ENCODE measurements at regions not wholly inside any gene's neighbourhood (a gene's known extent, or its start where the extent isn't known, plus 50 kb on each side); places are given as distances from the start of the nearest gene placed in this dataset.

- DNase-seq = no peak
- Mint-ChIP-seq H3K4me3 (no peak overlapping the region), H3K36me3 (ENCODE audit: low read depth) (no peaks in the 10 kb centered on the region), H3K9me3 (peaks cover 14% of the 10 kb centered on the region), H3K4me1 (no peaks in the 10 kb centered on the region), H3K27me3 (no peaks in the 10 kb centered on the region), H3K27ac (no peak overlapping the region)
- ChIA-PET CTCF (no interaction called here), POLR2A (no interaction called here)
Measured at GRCh38 chr14:25803386-25804018, 753.6 kb upstream of the STXBP6 start.

- no peak for DNase-seq
- H3K4me1 Mint-ChIP-seq = no peaks in the 10 kb centered on the region
- no peaks in the 10 kb centered on the region for H3K36me3 Mint-ChIP-seq (ENCODE audit: low read depth)
- peaks cover 19% of the 10 kb centered on the region for H3K9me3 Mint-ChIP-seq
- ChIA-PET CTCF (no interaction called here), POLR2A (no interaction called here)
- no peak overlapping the region for H3K4me3 Mint-ChIP-seq
- H3K27ac Mint-ChIP-seq = no peak overlapping the region
- no peaks in the 10 kb centered on the region for H3K27me3 Mint-ChIP-seq
Measured at GRCh38 chr14:25800841-25801240, 750.9 kb upstream of the STXBP6 start.

DNA sequence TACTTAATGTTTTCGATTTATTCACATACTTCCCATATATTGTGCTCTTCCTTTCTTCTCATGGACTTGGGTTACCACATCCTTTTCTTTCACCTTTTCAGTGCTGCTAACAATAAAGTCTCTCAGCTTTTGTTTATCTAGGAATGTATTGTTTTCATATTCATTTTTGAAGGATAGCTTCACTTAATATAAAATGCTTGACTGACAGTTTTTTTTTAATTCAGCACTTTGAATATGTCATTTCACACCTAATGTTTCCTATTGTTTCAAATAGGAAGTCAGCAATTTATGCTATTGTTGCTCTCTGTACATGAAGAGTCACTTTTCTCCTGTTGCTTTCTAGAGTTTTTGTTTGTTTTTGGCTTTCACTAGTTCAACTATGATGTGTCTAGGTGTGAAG, 738.3 kb upstream of the STXBP6 start:
- H3K9me3 Mint-ChIP-seq = peaks cover 11% of the 10 kb centered on the region
- no peak for DNase-seq
- H3K27me3 Mint-ChIP-seq = no peaks in the 10 kb centered on the region
- no peak overlapping the region for H3K27ac Mint-ChIP-seq
- POLR2A ChIA-PET = no interaction called here
- no peaks in the 10 kb centered on the region for H3K36me3 Mint-ChIP-seq (ENCODE audit: low read depth)
- H3K4me1 Mint-ChIP-seq = no peaks in the 10 kb centered on the region
- CTCF ChIA-PET = no interaction called here
- no peak overlapping the region for H3K4me3 Mint-ChIP-seq

DNA sequence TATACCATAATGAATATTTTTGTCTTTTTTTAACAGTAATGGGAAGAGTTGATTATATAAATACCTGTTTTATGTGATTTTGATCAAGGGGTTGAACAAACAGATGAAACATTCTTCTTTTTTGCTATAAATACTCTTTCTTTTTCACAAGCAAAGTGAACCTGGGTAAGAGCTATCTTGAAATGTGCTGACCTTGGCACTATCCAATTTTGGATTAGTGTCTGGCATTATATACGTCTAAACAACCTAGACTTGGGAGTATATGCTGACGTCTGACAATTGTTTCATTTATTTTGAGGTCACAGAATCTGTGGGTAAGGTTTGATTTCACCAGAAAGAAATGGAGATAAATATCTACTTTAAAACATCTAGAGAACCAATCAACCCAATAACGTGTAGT, 716.0 kb upstream of the STXBP6 start:
- Mint-ChIP-seq H3K9me3 (peaks cover 12% of the 10 kb centered on the region), H3K4me1 (no peaks in the 10 kb centered on the region), H3K36me3 (ENCODE audit: low read depth) (no peaks in the 10 kb centered on the region), H3K4me3 (no peak overlapping the region), H3K27me3 (no peaks in the 10 kb centered on the region), H3K27ac (no peak overlapping the region)
- POLR2A ChIA-PET = no interaction called here
- DNase-seq = no peak
- CTCF ChIA-PET = no interaction called here

DNA sequence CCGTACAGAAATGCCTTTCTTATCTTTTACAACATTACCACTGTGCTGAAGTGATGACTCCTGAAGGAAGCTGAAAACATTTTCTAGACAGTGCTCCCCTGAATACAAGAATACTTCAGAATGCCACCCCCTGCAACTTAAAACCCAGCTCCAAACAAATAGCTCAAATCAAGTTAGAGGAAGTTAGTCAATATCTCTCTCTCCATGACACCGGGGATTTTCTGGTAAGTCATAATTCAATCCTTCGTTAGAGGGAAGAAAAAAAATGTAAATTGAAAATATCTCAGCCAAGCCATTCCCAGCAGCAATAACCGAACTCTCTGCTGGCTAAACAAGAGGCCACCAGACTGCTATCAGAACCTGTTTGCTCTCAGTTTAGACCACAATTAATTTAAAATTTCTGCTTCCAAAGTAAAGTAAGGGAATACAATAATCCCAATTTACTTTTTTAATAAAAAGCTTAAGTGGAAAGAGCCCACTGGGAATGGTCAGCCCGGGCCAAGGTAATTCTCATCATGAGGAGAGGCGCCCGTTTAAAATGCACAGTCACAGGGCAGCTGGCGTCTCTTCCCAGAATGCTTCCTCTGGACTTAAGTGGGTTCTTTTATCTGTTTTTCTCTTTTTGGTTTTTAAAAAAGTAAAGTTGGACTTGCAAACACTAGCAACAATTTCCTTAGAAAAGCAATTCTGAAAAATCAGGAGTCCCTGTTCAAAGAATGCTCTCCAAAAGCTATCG, 710.1 kb upstream of the STXBP6 start:
- no peaks in the 10 kb centered on the region for H3K36me3 Mint-ChIP-seq (ENCODE audit: low read depth)
- no peaks in the 10 kb centered on the region for H3K27me3 Mint-ChIP-seq
- DNase-seq = no peak
- H3K4me1 Mint-ChIP-seq = no peaks in the 10 kb centered on the region
- no peak overlapping the region for H3K4me3 Mint-ChIP-seq
- ChIA-PET CTCF (no interaction called here), POLR2A (no interaction called here)
- H3K9me3 Mint-ChIP-seq = peaks cover 20% of the 10 kb centered on the region
- H3K27ac Mint-ChIP-seq = no peak overlapping the region

GRCh38 chr14:25759256-25759655, 709.3 kb upstream of the STXBP6 start:
- Mint-ChIP-seq H3K36me3 (ENCODE audit: low read depth) (no peaks in the 10 kb centered on the region), H3K4me1 (no peaks in the 10 kb centered on the region), H3K27me3 (no peaks in the 10 kb centered on the region), H3K9me3 (peaks cover 20% of the 10 kb centered on the region), H3K4me3 (no peak overlapping the region), H3K27ac (no peak overlapping the region)
- POLR2A ChIA-PET = no interaction called here
- DNase-seq = no peak
- CTCF ChIA-PET = no interaction called here

DNA sequence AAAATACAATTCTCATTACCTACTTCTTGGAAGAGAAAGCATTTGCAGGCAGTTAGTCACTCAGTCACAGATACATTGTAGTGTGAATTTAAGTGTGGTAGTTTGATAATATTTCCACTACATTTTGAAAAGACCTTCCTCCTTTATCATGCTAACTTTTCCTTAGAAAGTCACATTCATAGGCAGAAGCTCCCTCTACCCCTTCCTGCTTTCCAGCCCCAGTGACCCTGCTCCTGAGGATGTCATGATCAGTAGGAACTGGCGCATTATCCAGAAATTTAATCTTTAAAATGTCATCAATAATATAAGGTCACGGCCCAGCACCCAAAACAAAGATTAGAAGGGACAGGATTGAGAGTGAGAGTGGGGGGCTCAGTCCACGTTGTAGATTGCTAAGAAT, 707.4 kb upstream of the STXBP6 start:
- H3K36me3 Mint-ChIP-seq (ENCODE audit: low read depth) = no peaks in the 10 kb centered on the region
- POLR2A ChIA-PET = no interaction called here
- peaks cover 20% of the 10 kb centered on the region for H3K9me3 Mint-ChIP-seq
- no peak overlapping the region for H3K27ac Mint-ChIP-seq
- no peaks in the 10 kb centered on the region for H3K27me3 Mint-ChIP-seq
- H3K4me3 Mint-ChIP-seq = no peak overlapping the region
- no peak for DNase-seq
- no peaks in the 10 kb centered on the region for H3K4me1 Mint-ChIP-seq
- CTCF ChIA-PET = no interaction called here

DNA sequence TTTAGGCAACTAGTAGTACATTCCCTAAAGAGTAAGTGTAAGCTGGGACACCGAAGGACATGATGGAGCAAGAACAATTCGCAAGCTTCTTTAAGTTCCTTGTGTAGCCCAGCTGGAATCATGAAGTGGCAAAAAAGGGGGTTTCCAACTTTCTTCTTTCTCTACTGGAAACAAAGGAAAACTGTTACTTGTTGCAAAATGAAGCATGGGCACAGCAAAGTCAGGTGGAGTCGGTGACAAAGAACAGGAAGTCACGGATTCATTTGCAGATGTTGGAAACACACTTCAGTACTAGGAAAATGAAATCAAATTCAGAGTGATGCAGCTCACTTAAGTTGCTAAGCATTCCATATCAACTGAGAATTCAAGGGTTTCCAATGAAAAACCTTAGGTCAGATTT, 706.9 kb upstream of the STXBP6 start:
- Mint-ChIP-seq H3K27ac (no peak overlapping the region), H3K36me3 (ENCODE audit: low read depth) (no peaks in the 10 kb centered on the region), H3K4me3 (no peak overlapping the region), H3K4me1 (no peaks in the 10 kb centered on the region), H3K27me3 (no peaks in the 10 kb centered on the region), H3K9me3 (peaks cover 20% of the 10 kb centered on the region)
- DNase-seq = no peak
- ChIA-PET CTCF (no interaction called here), POLR2A (no interaction called here)

DNA sequence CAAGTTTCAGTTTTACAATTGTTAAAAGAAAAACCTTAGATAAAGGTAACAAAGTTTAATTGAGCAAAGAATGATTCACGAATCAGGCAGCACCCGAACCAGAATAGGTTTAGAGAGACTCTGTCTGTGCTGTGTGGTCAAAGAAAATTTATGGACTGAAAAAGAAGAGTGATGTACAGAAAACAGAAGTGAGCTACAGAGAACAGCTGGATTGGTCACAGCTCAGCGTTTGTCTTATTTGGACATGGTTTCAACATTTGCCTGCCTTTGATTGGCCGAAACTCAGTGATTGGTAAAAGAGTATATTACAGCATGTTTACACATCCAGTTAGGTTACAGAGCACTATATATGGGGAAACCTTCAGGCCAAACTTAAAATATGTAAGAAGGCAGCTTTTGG, 703.2 kb upstream of the STXBP6 start:
- Mint-ChIP-seq H3K9me3 (peaks cover 16% of the 10 kb centered on the region), H3K27ac (no peak overlapping the region), H3K4me3 (no peak overlapping the region), H3K4me1 (no peaks in the 10 kb centered on the region), H3K27me3 (no peaks in the 10 kb centered on the region), H3K36me3 (ENCODE audit: low read depth) (no peaks in the 10 kb centered on the region)
- CTCF ChIA-PET = no interaction called here
- POLR2A ChIA-PET = no interaction called here
- no peak for DNase-seq

- H3K27me3 Mint-ChIP-seq = no peaks in the 10 kb centered on the region
- no peaks in the 10 kb centered on the region for H3K36me3 Mint-ChIP-seq (ENCODE audit: low read depth)
- no peak overlapping the region for H3K4me3 Mint-ChIP-seq
- POLR2A ChIA-PET = no interaction called here
- no peak overlapping the region for H3K27ac Mint-ChIP-seq
- CTCF ChIA-PET = no interaction called here
- H3K9me3 Mint-ChIP-seq = peaks cover 15% of the 10 kb centered on the region
- DNase-seq = no peak
- no peaks in the 10 kb centered on the region for H3K4me1 Mint-ChIP-seq
Measured at GRCh38 chr14:25750436-25750835, 700.5 kb upstream of the STXBP6 start.

Data from activated CD4-positive, alpha-beta memory T cell treated with anti-CD3 and anti-CD28 coated beads, Interleukin-2, amount 10 ng/mL, durations not matched to agents 7 days and 5 days (primary cell).